SU-DHL-6 (cell line): ENCODE measurements at regions not wholly inside any gene's neighbourhood (a gene's known extent, or its start where the extent isn't known, plus 50 kb on each side); places are given as distances from the start of the nearest gene placed in this dataset.

ENCODE experiments used
- CTCF ChIP-seq: fragments of 200-600 bp; sonication (generic); IDR thresholded peaks from one replicate; pipeline ENCODE4 v1.5.1; 2017; ENCODE audit warnings: antibody characterized with exemption, mild to moderate bottlenecking, low read length, moderate library complexity; ENCODE audit not compliant: insufficient read depth, poor library complexity, severe bottlenecking
- EZH2phosphoT487 ChIP-seq: fragments of 200-600 bp; sonication (generic), shearing (Covaris generic); conservative IDR thresholded peaks from 2 replicates; pipeline ENCODE4 v1.6.1; 2018; ENCODE audit warnings: mild to moderate bottlenecking, antibody characterized with exemption, low read length, moderate library complexity, mixed read lengths

- no peak for TF ChIP-seq CTCF
- TF ChIP-seq EZH2phosphoT487 = no peak
These were observed 59.7 kb upstream of the CLPB start for GRCh38 chr11:72494109-72494429.
